OCI-LY3 (cell line): ENCODE measurements at regions not wholly inside any gene's neighbourhood (a gene's known extent, or its start where the extent isn't known, plus 50 kb on each side); places are given as distances from the start of the nearest gene placed in this dataset.

Experiments used
- H2AFZ ChIP-seq: fragments of 200-600, 300-600 bp; shearing (Covaris generic); 2 replicates; pipeline ENCODE4 v1.6.0; 2014; ENCODE audit warnings: antibody characterized with exemption, low read depth, low read length
- H3K27ac ChIP-seq: fragments of 200-600, 300-600 bp; sonication (generic); 2 replicates; pipeline ENCODE4 v1.5.1; 2014; ENCODE audit warnings: mild to moderate bottlenecking, low read length, moderate library complexity, mixed read lengths
- H3K27me3 ChIP-seq: fragments of 200-600, 300-600 bp; sonication (generic); 2 replicates; pipeline ENCODE4 v1.6.1; 2014; ENCODE audit warnings: low read depth, low read length, mixed read lengths
- H3K36me3 ChIP-seq: fragments of 200-600, 300-600 bp; sonication (generic); replicated peaks from 2 replicates; pipeline ENCODE3; 2014; ENCODE audit warnings: low read depth, low read length, mixed read lengths
- H3K4me1 ChIP-seq: fragments of 300-600, 200-600 bp; sonication (generic); 2 replicates; pipeline ENCODE4 v1.6.1; 2014; ENCODE audit warnings: low read length, mixed read lengths
- H3K4me2 ChIP-seq: fragments of 200-600, 300-600 bp; sonication (generic); 2 replicates; pipeline ENCODE4 v1.6.1; 2014; ENCODE audit warnings: low read length, mixed read lengths
- H3K4me3 ChIP-seq: fragments of 300-600, 200-600 bp; sonication (generic); 2 replicates; pipeline ENCODE4 v1.5.1; 2014; ENCODE audit warnings: antibody characterized with exemption, mild to moderate bottlenecking, low read length, moderate library complexity
- H3K79me2 ChIP-seq: fragments of 300-600, 200-600 bp; shearing (Covaris generic); 2 replicates; pipeline ENCODE4 v1.6.1; 2014; ENCODE audit warnings: mild to moderate bottlenecking, low read length, mixed read lengths
- H3K9ac ChIP-seq: fragments of 300-600, 200-600 bp; shearing (Covaris generic); 2 replicates; pipeline ENCODE4 v1.6.0; 2014; ENCODE audit warnings: mild to moderate bottlenecking, low read length, moderate library complexity
- H3K9me3 ChIP-seq: fragments of 200-600, 300-600 bp; shearing (Covaris generic); 2 replicates; pipeline ENCODE4 v1.6.1; 2014; ENCODE audit warnings: low read length, mixed read lengths; ENCODE audit not compliant: insufficient read depth
- H4K20me1 ChIP-seq: fragments of 200-600, 300-600 bp; sonication (generic); 2 replicates; pipeline ENCODE4 v1.6.1; 2016; ENCODE audit warnings: low read length, mixed read lengths; ENCODE audit not compliant: insufficient read depth
- CTCF ChIP-seq: fragments of 200-600, 300-600 bp; sonication (generic); IDR thresholded peaks from 2 replicates; pipeline ENCODE4 v1.5.1; 2014; ENCODE audit warnings: antibody characterized with exemption, low read length, low read depth
- EZH2phosphoT487 ChIP-seq: fragments of 200-600 bp; shearing (Covaris generic); IDR thresholded peaks from 2 replicates; pipeline ENCODE4 v1.6.1; 2018; ENCODE audit warnings: antibody characterized with exemption, mixed run types, low read depth

DNA sequence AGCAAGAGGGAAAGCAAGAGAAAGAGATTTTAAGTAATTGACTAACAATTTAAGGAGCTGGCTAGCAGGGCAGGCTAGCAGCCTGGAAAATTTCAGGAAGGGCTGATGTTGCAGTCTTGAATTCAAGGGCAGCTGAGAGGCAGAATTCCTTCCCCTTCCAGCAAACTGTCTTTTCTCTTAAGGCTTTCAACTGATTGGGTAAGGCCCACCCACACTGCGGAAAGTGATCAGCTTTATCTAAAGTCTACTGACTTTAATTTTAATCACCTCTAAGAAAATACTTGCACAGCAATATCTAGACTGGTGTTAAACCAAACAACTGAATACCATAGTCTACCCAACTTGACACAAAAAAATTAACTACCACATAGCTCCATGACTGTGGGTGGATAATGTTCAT is 303.9 kb downstream of the FZD1 start:
- TF ChIP-seq CTCF (no peak), EZH2phosphoT487 (no peak)
- Histone ChIP-seq H3K79me2 (no peaks in the 10 kb centered on the region), H4K20me1 (no peaks in the 10 kb centered on the region), H3K27ac (no peak overlapping the region), H2AFZ (no peak overlapping the region), H3K27me3 (no peaks in the 10 kb centered on the region), H3K4me1 (no peaks in the 10 kb centered on the region), H3K9ac (no peak overlapping the region), H3K36me3 (no peaks in the 10 kb centered on the region), H3K9me3 (no peaks in the 10 kb centered on the region), H3K4me3 (no peak overlapping the region), H3K4me2 (no peak overlapping the region)

DNA sequence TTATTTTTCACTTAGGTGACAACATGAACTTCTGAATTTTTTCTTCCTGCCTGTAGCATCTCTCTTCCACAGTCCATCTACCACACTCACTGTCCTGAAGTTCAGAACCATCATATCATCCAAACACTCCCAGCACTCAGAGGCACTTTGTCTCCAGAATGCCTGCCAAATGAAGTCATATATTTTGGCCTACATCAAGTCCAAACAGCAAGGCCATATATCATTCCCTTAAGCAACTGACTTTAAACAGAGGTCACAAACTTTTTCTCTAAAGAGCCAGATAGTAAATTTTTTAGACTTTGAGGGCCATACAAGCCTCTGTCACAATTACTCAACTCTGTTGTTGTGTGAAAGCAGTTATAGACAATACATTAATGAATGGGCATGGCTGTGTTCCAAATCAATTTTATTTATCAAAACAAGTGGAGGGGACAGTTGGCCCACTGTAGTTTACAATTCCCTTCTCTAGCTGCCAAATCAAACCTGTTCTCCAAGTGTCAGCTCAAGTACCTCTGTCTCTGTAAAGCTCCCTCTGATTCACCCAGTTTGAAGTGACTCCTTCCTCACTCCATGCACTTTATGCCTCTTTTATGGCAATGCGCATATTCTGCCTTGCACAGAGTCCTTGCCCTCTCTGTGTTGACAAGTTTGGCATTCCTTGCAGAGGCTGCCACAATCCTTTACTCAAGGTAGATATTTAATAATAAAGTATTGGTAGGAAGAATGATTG is 305.7 kb downstream of the FZD1 start:
- Histone ChIP-seq H3K27me3 (no peaks in the 10 kb centered on the region), H3K79me2 (no peaks in the 10 kb centered on the region), H3K4me3 (no peak overlapping the region), H2AFZ (no peak overlapping the region), H3K4me2 (no peak overlapping the region), H4K20me1 (no peaks in the 10 kb centered on the region), H3K4me1 (no peaks in the 10 kb centered on the region), H3K27ac (no peak overlapping the region), H3K36me3 (no peaks in the 10 kb centered on the region), H3K9ac (no peak overlapping the region), H3K9me3 (no peaks in the 10 kb centered on the region)
- no peak for TF ChIP-seq CTCF
- TF ChIP-seq EZH2phosphoT487: no peak

- Histone ChIP-seq H3K4me2 (no peak overlapping the region), H3K4me3 (no peak overlapping the region), H3K4me1 (no peaks in the 10 kb centered on the region), H2AFZ (no peak overlapping the region), H3K36me3 (no peaks in the 10 kb centered on the region), H3K27me3 (no peaks in the 10 kb centered on the region), H3K27ac (no peak overlapping the region), H3K79me2 (no peaks in the 10 kb centered on the region), H3K9me3 (no peaks in the 10 kb centered on the region), H3K9ac (no peak overlapping the region), H4K20me1 (no peaks in the 10 kb centered on the region)
- TF ChIP-seq EZH2phosphoT487: no peak
- no peak for TF ChIP-seq CTCF
Measured at GRCh38 chr7:91570560-91570959, 306.3 kb downstream of the FZD1 start.

- Histone ChIP-seq H2AFZ (no peak overlapping the region), H3K27ac (no peak overlapping the region), H3K9ac (no peak overlapping the region), H3K4me2 (no peak overlapping the region), H3K27me3 (no peaks in the 10 kb centered on the region), H3K36me3 (no peaks in the 10 kb centered on the region), H3K79me2 (no peaks in the 10 kb centered on the region), H3K4me3 (no peak overlapping the region), H4K20me1 (no peaks in the 10 kb centered on the region), H3K9me3 (no peaks in the 10 kb centered on the region), H3K4me1 (no peaks in the 10 kb centered on the region)
- no peak for TF ChIP-seq CTCF
- TF ChIP-seq EZH2phosphoT487: no peak
Measured at GRCh38 chr7:91571601-91572000, 307.4 kb downstream of the FZD1 start.
